ENCODE measurements at regions not wholly inside any gene's neighbourhood (a gene's known extent, or its start where the extent isn't known, plus 50 kb on each side); places are given as distances from the start of the nearest gene placed in this dataset.

- no peak for DNase-seq (ENCODE audit: low read depth in 2 of 3, low spot score in 2 of 3)
Observed at GRCh38 chr9:3161912-3162311, 318.0 kb upstream of the PUM3 start.

- DNase-seq (ENCODE audit: low read depth in 2 of 3, low spot score in 2 of 3): no peak
Observed at GRCh38 chr9:3157011-3157410, 313.1 kb upstream of the PUM3 start.

- no peak for DNase-seq (ENCODE audit: low read depth in 2 of 3, low spot score in 2 of 3)
Observed at GRCh38 chr9:3151672-3152576, 308.0 kb upstream of the PUM3 start.

- DNase-seq (ENCODE audit: low read depth in 2 of 3, low spot score in 2 of 3): no peak
Observed at GRCh38 chr9:3150074-3150473, 306.2 kb upstream of the PUM3 start.

- no peak for DNase-seq (ENCODE audit: low read depth in 2 of 3, low spot score in 2 of 3)
Observed at GRCh38 chr9:3138231-3139229, 294.6 kb upstream of the PUM3 start.

- DNase-seq (ENCODE audit: low read depth in 2 of 3, low spot score in 2 of 3): peak in 2 of 3 donors; percentile 17 to 41
Observed at GRCh38 chr9:3137347-3137695, 293.4 kb upstream of the PUM3 start.

GRCh38 chr9:3136686-3137346, 292.9 kb upstream of the PUM3 start:
- DNase-seq (ENCODE audit: low read depth in 2 of 3, low spot score in 2 of 3): peak in 2 of 3 donors; percentile 66 to 89

GRCh38 chr9:3136230-3136629, 292.3 kb upstream of the PUM3 start:
- no peak for DNase-seq (ENCODE audit: low read depth in 2 of 3, low spot score in 2 of 3)

GRCh38 chr9:3127564-3127963, 283.7 kb upstream of the PUM3 start:
- no peak for DNase-seq (ENCODE audit: low read depth in 2 of 3, low spot score in 2 of 3)

- DNase-seq (ENCODE audit: low read depth in 2 of 3, low spot score in 2 of 3): no peak
Observed at GRCh38 chr9:3125602-3126405, 281.9 kb upstream of the PUM3 start.

GRCh38 chr9:3124001-3124400, 280.1 kb upstream of the PUM3 start:
- no peak for DNase-seq (ENCODE audit: low read depth in 2 of 3, low spot score in 2 of 3)

GRCh38 chr9:3118081-3118480, 274.2 kb upstream of the PUM3 start:
- DNase-seq (ENCODE audit: low read depth in 2 of 3, low spot score in 2 of 3): no peak

- no peak for DNase-seq (ENCODE audit: low read depth in 2 of 3, low spot score in 2 of 3)
Observed at GRCh38 chr9:3099646-3100045, 255.8 kb upstream of the PUM3 start.

- no peak for DNase-seq (ENCODE audit: low read depth in 2 of 3, low spot score in 2 of 3)
Observed at GRCh38 chr9:3088219-3088618, 244.3 kb upstream of the PUM3 start.

GRCh38 chr9:3087697-3088096, 243.8 kb upstream of the PUM3 start:
- no peak for DNase-seq (ENCODE audit: low read depth in 2 of 3, low spot score in 2 of 3)

- no peak for DNase-seq (ENCODE audit: low read depth in 2 of 3, low spot score in 2 of 3)
Observed at GRCh38 chr9:3080951-3081350, 237.1 kb upstream of the PUM3 start.

- DNase-seq (ENCODE audit: low read depth in 2 of 3, low spot score in 2 of 3): peak in 1 of 3 donors; percentile 5
Observed at GRCh38 chr9:3074247-3074646, 230.4 kb upstream of the PUM3 start.

GRCh38 chr9:3066591-3066990, 222.7 kb upstream of the PUM3 start:
- no peak for DNase-seq (ENCODE audit: low read depth in 2 of 3, low spot score in 2 of 3)

GRCh38 chr9:3059781-3060468, 216.0 kb upstream of the PUM3 start:
- no peak for DNase-seq (ENCODE audit: low read depth in 2 of 3, low spot score in 2 of 3)

GRCh38 chr9:3058409-3058808, 214.5 kb upstream of the PUM3 start:
- DNase-seq (ENCODE audit: low read depth in 2 of 3, low spot score in 2 of 3): no peak

Measured in hematopoietic multipotent progenitor cell (in vitro differentiated cells).